RWPE1 (cell line): ENCODE measurements at regions not wholly inside any gene's neighbourhood (a gene's known extent, or its start where the extent isn't known, plus 50 kb on each side); places are given as distances from the start of the nearest gene placed in this dataset.

Experiments
- CTCF ChIA-PET: fragments of 350-600 bp; sonication (Branson Sonifier 250); formaldehyde crosslinking; extraction: SDS; loops from one replicate; lab custom pipeline; 2021; lab: Yijun Ruan, JAX
- POLR2A ChIA-PET: fragments of 400-600 bp; formaldehyde crosslinking; extraction: SDS; loops from one replicate; lab custom pipeline; 2020; ENCODE audit warnings: antibody characterized with exemption; ENCODE audit not compliant: low non-redundant PET; lab: Yijun Ruan, JAX
- DNase-seq: peaks from one replicate; pipeline ENCODE4 v3.0.0; 2012; ENCODE audit warnings: low spot score
- H3K27ac ChIP-seq: fragments of 450-650 bp; 2 replicates; pipeline ENCODE4 v1.5.1; 2017
- TF ChIP-seq, protein P1 (sequence below): fragments of 450-650 bp; conservative IDR thresholded peaks from 2 replicates; pipeline ENCODE4 v1.5.1; 2017; ENCODE audit warnings: low read depth, mild to moderate bottlenecking

DNA sequence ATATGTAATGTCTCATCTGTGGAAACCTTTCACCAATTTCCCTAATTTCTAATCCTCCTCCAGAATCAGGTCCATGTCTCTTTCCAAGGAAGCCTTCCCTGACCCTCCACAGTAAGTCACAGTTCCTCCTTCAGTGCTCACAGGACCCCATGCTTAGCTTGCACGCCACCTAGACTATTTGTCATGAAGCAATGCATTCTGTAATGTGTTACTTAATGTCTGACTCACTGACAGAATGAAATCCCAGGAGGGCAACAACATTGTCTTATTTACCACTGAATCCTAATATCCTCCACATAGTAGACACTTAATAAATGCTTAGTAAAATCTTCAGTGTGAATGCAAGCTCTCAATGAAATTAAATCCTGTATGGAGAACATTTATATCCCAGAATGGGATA lies 245.9 kb upstream of the PLD5 start:
- POLR2A ChIA-PET, result no interaction called here
- H3K27ac ChIP-seq, result no peak overlapping the region
- CTCF ChIA-PET, result interaction anchor here (0.9 kb wide), 1 partner anchor 8 kb away, joined by 3 read pairs; no protein-coding TSS in a partner anchor
- no peak for DNase-seq
- TF ChIP-seq, protein P1, sequence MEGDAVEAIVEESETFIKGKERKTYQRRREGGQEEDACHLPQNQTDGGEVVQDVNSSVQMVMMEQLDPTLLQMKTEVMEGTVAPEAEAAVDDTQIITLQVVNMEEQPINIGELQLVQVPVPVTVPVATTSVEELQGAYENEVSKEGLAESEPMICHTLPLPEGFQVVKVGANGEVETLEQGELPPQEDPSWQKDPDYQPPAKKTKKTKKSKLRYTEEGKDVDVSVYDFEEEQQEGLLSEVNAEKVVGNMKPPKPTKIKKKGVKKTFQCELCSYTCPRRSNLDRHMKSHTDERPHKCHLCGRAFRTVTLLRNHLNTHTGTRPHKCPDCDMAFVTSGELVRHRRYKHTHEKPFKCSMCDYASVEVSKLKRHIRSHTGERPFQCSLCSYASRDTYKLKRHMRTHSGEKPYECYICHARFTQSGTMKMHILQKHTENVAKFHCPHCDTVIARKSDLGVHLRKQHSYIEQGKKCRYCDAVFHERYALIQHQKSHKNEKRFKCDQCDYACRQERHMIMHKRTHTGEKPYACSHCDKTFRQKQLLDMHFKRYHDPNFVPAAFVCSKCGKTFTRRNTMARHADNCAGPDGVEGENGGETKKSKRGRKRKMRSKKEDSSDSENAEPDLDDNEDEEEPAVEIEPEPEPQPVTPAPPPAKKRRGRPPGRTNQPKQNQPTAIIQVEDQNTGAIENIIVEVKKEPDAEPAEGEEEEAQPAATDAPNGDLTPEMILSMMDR, result no peak

DNA sequence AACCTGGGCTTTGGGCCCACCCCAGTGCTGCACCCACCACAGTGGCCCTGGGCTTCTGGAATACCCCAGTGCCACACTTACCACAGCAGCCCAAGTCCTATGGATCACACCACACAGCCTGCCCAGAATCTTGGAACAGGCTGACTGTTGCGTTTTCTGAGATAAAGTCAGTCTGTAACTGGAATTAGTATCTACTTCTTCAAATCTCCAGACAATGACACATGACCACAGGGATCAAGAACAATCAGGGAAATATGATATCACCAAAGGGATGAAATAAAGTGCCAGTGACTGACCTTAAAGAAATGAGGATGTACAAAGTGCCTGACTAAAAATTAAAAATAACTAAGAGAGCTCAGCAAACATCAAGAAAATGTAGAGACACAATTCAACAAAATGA lies 239.7 kb upstream of the PLD5 start:
- H3K27ac ChIP-seq, result no peak overlapping the region
- ChIA-PET POLR2A (no interaction called here), CTCF (no interaction called here)
- DNase-seq, result no peak
- TF ChIP-seq, protein P1, result no peak

DNA sequence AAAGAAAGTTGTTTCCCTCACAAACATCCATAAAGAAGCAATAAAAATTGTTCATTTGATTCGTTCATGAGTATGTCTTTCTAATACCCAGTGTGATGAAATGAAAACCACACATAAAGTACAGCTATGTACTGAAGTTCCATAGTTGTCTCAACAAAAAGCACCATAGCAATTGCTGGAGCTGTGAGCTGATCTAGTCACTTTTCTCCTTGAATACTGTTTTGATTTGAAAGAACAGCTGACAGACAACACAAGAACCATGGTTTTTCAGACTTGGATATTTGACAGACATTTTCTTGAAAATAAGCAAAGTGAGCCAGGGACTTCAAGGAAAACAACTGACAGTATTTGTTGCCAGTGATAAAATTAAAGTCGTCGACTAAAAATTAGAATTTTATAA lies 237.1 kb upstream of the PLD5 start:
- ChIA-PET CTCF (interaction anchor here (0.6 kb wide), 2 partner anchors 16 to 25 kb away, joined by 3 to 5 read pairs; no protein-coding TSS in a partner anchor), POLR2A (no interaction called here)
- no peak overlapping the region for H3K27ac ChIP-seq
- DNase-seq, result no peak
- TF ChIP-seq, protein P1, result no peak

GRCh38 chr1:242754926-242755325 lies 230.4 kb upstream of the PLD5 start:
- no peak overlapping the region for H3K27ac ChIP-seq
- CTCF ChIA-PET, result interaction anchor here (0.6 kb wide), 1 partner anchor 42 kb away, joined by 9 read pairs; no protein-coding TSS in a partner anchor
- POLR2A ChIA-PET, result no interaction called here
- TF ChIP-seq, protein P1, result no peak
- DNase-seq, result no peak

DNA sequence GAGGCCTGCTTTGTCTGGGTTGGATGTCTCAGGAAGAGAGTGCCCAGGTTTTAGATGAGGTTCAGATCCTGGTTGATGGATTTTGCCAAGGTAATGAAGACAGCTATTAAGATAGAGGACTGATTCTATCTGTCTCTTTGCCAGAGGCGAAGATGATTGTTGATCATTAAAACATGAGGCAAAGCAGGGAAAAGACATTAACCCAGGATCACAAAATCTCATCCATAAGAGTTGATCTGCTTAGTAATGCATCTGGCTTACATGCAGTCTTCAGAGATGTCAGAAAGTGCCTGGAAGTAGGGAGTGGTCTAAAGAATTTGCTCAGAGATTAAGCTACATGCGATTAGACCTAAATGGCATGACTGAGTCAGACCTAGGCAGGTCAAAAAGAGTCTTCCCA lies 229.6 kb upstream of the PLD5 start:
- H3K27ac ChIP-seq, result no peak overlapping the region
- ChIA-PET POLR2A (no interaction called here), CTCF (interaction anchor here (0.6 kb wide), 1 partner anchor 43 kb away, joined by 9 read pairs; no protein-coding TSS in a partner anchor)
- TF ChIP-seq, protein P1, result no peak
- no peak for DNase-seq

GRCh38 chr1:242747233-242747632 lies 222.7 kb upstream of the PLD5 start:
- TF ChIP-seq, protein P1, result no peak
- CTCF ChIA-PET, result no interaction called here

DNA sequence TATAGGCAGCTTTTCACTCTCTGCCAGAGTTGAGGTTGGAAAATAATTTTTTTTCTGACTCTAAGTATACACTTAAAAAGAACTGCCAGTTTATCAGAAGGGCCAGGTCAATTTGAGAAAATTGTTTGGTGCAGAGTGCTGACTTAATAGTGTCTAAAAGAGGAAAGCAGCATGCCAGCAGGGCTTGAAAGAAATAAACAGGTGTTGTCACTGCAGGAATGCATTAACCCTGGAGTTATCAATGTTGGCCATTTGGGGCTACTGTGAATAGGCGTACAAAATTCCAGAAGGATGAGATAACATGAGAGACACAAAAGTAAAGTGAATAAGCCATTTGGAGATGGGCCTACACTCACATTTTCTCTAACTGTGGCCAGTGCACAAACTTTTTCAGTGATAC lies 220.6 kb upstream of the PLD5 start:
- POLR2A ChIA-PET, result no interaction called here
- TF ChIP-seq, protein P1, result no peak
- DNase-seq, result no peak
- no peak overlapping the region for H3K27ac ChIP-seq
- CTCF ChIA-PET, result no interaction called here

More at GRCh38 chr1:242747233-242747632, 222.7 kb upstream of the PLD5 start:
- no peak overlapping the region for H3K27ac ChIP-seq
- no peak for DNase-seq
- POLR2A ChIA-PET, result no interaction called here
